ENCODE measurements at regions not wholly inside any gene's neighbourhood (a gene's known extent, or its start where the extent isn't known, plus 50 kb on each side); places are given as distances from the start of the nearest gene placed in this dataset.
"Not testable (repeated sequence)": the region's sequence is repeated elsewhere in the genome, so short reads cannot be mapped to it uniquely, and the experiment has no call there.

GRCh38 chr4:164596318-164596878 is 157.5 kb upstream of the SMIM31 start:
- no peak for DNase-seq (ENCODE audit: low read depth)

GRCh38 chr4:164596927-164597326 is 157.0 kb upstream of the SMIM31 start:
- no peak for DNase-seq (ENCODE audit: low read depth)

GRCh38 chr4:164601653-164602052 is 152.3 kb upstream of the SMIM31 start:
- DNase-seq (ENCODE audit: low read depth) = no peak

GRCh38 chr4:164605791-164606190 is 148.1 kb upstream of the SMIM31 start:
- DNase-seq (ENCODE audit: low read depth) = not testable (repeated sequence)

GRCh38 chr4:164606478-164606877 is 147.5 kb upstream of the SMIM31 start:
- no peak for DNase-seq (ENCODE audit: low read depth)

GRCh38 chr4:164613256-164613655 is 140.7 kb upstream of the SMIM31 start:
- no peak for DNase-seq (ENCODE audit: low read depth)

- no peak for DNase-seq (ENCODE audit: low read depth)
These were observed 140.1 kb upstream of the SMIM31 start for GRCh38 chr4:164613792-164614191.

- no peak for DNase-seq (ENCODE audit: low read depth)
These were observed 139.6 kb upstream of the SMIM31 start for GRCh38 chr4:164614329-164614728.

- DNase-seq (ENCODE audit: low read depth) = no peak
These were observed 138.9 kb upstream of the SMIM31 start for GRCh38 chr4:164614999-164615398.

GRCh38 chr4:164615964-164616363 is 138.0 kb upstream of the SMIM31 start:
- DNase-seq (ENCODE audit: low read depth) = no peak

- DNase-seq (ENCODE audit: low read depth) = no peak
These were observed 137.0 kb upstream of the SMIM31 start for GRCh38 chr4:164616961-164617360.

GRCh38 chr4:164617426-164617825 is 136.5 kb upstream of the SMIM31 start:
- no peak for DNase-seq (ENCODE audit: low read depth)

GRCh38 chr4:164617911-164618310 is 136.0 kb upstream of the SMIM31 start:
- no peak for DNase-seq (ENCODE audit: low read depth)

GRCh38 chr4:164621886-164622521 is 131.9 kb upstream of the SMIM31 start:
- DNase-seq (ENCODE audit: low read depth) = no peak

- no peak for DNase-seq (ENCODE audit: low read depth)
These were observed 130.8 kb upstream of the SMIM31 start for GRCh38 chr4:164623099-164623498.

- no peak for DNase-seq (ENCODE audit: low read depth)
These were observed 114.9 kb upstream of the SMIM31 start for GRCh38 chr4:164639001-164639400.

GRCh38 chr4:164648151-164648848 is 105.6 kb upstream of the SMIM31 start:
- no peak for DNase-seq (ENCODE audit: low read depth)

- no peak for DNase-seq (ENCODE audit: low read depth)
These were observed 105.1 kb upstream of the SMIM31 start for GRCh38 chr4:164648849-164649212.

GRCh38 chr4:164659765-164660164 is 94.2 kb upstream of the SMIM31 start:
- DNase-seq (ENCODE audit: low read depth) = no peak

GRCh38 chr4:164676152-164676551 is 77.8 kb upstream of the SMIM31 start:
- DNase-seq (ENCODE audit: low read depth) = not testable (repeated sequence)

- DNase-seq (ENCODE audit: low read depth) = no peak
These were observed 70.9 kb upstream of the SMIM31 start for GRCh38 chr4:164683040-164683439.

GRCh38 chr4:164695650-164696049 is 58.3 kb upstream of the SMIM31 start:
- DNase-seq (ENCODE audit: low read depth) = no peak

- no peak for DNase-seq (ENCODE audit: low read depth)
These were observed 53.5 kb upstream of the SMIM31 start for GRCh38 chr4:164700471-164700870.

GRCh38 chr4:164701665-164702064 is 52.3 kb upstream of the SMIM31 start:
- no peak for DNase-seq (ENCODE audit: low read depth)
